Nephron progenitor cell (in vitro differentiated cells): ENCODE measurements at regions not wholly inside any gene's neighbourhood (a gene's known extent, or its start where the extent isn't known, plus 50 kb on each side); places are given as distances from the start of the nearest gene placed in this dataset.

Experiments
- DNase-seq: peaks from one replicate; pipeline ENCODE4 v3.0.0; 2021
- H3K27ac Mint-ChIP-seq: 2 replicates; pipeline ENCODE4 v1.8.0; 2021; ENCODE audit warnings: mild to moderate bottlenecking, moderate library complexity, mixed read lengths
- H3K27me3 Mint-ChIP-seq: 2 replicates; pipeline ENCODE4 v1.8.0; 2021; ENCODE audit warnings: mild to moderate bottlenecking, low read depth, mixed read lengths; ENCODE audit not compliant: poor library complexity
- H3K36me3 Mint-ChIP-seq: 2 replicates; pipeline ENCODE4 v1.8.0; 2021; ENCODE audit warnings: low read depth, mixed read lengths
- H3K4me1 Mint-ChIP-seq: 2 replicates; pipeline ENCODE4 v1.8.0; 2021; ENCODE audit warnings: mixed read lengths
- H3K4me3 Mint-ChIP-seq: 2 replicates; pipeline ENCODE4 v1.8.0; 2021; ENCODE audit warnings: mild to moderate bottlenecking, moderate library complexity, mixed read lengths
- H3K9me3 Mint-ChIP-seq: 2 replicates; pipeline ENCODE4 v1.8.0; 2021; ENCODE audit warnings: mild to moderate bottlenecking, moderate library complexity, mixed read lengths
- CTCF ChIP-seq: fragments of 200-600 bp; sonication (generic); IDR thresholded peaks from 2 replicates; pipeline ENCODE4 v1.5.0; 2021; ENCODE audit warnings: antibody characterized with exemption

GRCh38 chr9:38284039-38284575 is 108.4 kb upstream of the ALDH1B1 start:
- Mint-ChIP-seq H3K4me1 (peaks cover 19% of the 10 kb centered on the region), H3K9me3 (no peaks in the 10 kb centered on the region), H3K27ac (no peak overlapping the region), H3K4me3 (no peak overlapping the region), H3K36me3 (no peaks in the 10 kb centered on the region), H3K27me3 (peaks cover 27% of the 10 kb centered on the region)
- DNase-seq, result no peak
- TF ChIP-seq CTCF, result no peak

GRCh38 chr9:38282756-38283155 is 109.7 kb upstream of the ALDH1B1 start:
- Mint-ChIP-seq H3K36me3 (no peaks in the 10 kb centered on the region), H3K4me3 (no peak overlapping the region), H3K4me1 (peaks cover 30% of the 10 kb centered on the region), H3K27ac (no peak overlapping the region), H3K9me3 (no peaks in the 10 kb centered on the region), H3K27me3 (peaks cover 23% of the 10 kb centered on the region)
- TF ChIP-seq CTCF, result no peak
- no peak for DNase-seq

GRCh38 chr9:38281917-38282316 is 110.6 kb upstream of the ALDH1B1 start:
- Mint-ChIP-seq H3K4me1 (peaks cover 36% of the 10 kb centered on the region), H3K27ac (no peak overlapping the region), H3K4me3 (no peak overlapping the region), H3K9me3 (no peaks in the 10 kb centered on the region), H3K27me3 (peaks cover 22% of the 10 kb centered on the region), H3K36me3 (no peaks in the 10 kb centered on the region)
- no peak for TF ChIP-seq CTCF
- no peak for DNase-seq

GRCh38 chr9:38281196-38281595 is 111.3 kb upstream of the ALDH1B1 start:
- Mint-ChIP-seq H3K4me1 (peaks cover 36% of the 10 kb centered on the region), H3K36me3 (no peaks in the 10 kb centered on the region), H3K27ac (no peak overlapping the region), H3K27me3 (peaks cover 24% of the 10 kb centered on the region), H3K4me3 (no peak overlapping the region), H3K9me3 (no peaks in the 10 kb centered on the region)
- TF ChIP-seq CTCF, result no peak
- no peak for DNase-seq

- DNase-seq, result no peak
- H3K4me3 Mint-ChIP-seq, result no peak overlapping the region
- no peak for TF ChIP-seq CTCF
- H3K27me3 Mint-ChIP-seq, result peaks cover 27% of the 10 kb centered on the region
- peaks cover 32% of the 10 kb centered on the region for H3K4me1 Mint-ChIP-seq
- no peaks in the 10 kb centered on the region for H3K36me3 Mint-ChIP-seq
- H3K9me3 Mint-ChIP-seq, result no peaks in the 10 kb centered on the region
- no peak overlapping the region for H3K27ac Mint-ChIP-seq
Observed at GRCh38 chr9:38280251-38280800, 112.2 kb upstream of the ALDH1B1 start.
